IPS-20b (cell line): ENCODE measurements at regions not wholly inside any gene's neighbourhood (a gene's known extent, or its start where the extent isn't known, plus 50 kb on each side); places are given as distances from the start of the nearest gene placed in this dataset.
"Not testable (repeated sequence)": the region's sequence is repeated elsewhere in the genome, so short reads cannot be mapped to it uniquely, and the experiment has no call there.

Experiments
- H3K27ac ChIP-seq: one replicate; pipeline ENCODE4 v1.5.1; 2013; ENCODE audit warnings: low read length
- H3K27me3 ChIP-seq: 2 replicates; pipeline ENCODE4 v1.6.1; 2013; ENCODE audit warnings: mild to moderate bottlenecking, low read length, inconsistent platforms; ENCODE audit not compliant: insufficient read depth
- H3K36me3 ChIP-seq: 2 replicates; pipeline ENCODE4 v1.6.1; 2013; ENCODE audit warnings: low read depth, mild to moderate bottlenecking, inconsistent platforms, low read length, moderate library complexity; ENCODE audit not compliant: insufficient read depth
- H3K4me1 ChIP-seq: 2 replicates; pipeline ENCODE4 v1.6.1; 2013; ENCODE audit warnings: mild to moderate bottlenecking, control low read depth, inconsistent platforms, low read length, moderate library complexity; ENCODE audit not compliant: insufficient read depth
- H3K4me3 ChIP-seq: 2 replicates; pipeline ENCODE4 v1.5.1; 2013; ENCODE audit warnings: mild to moderate bottlenecking, low read length, inconsistent platforms
- H3K9ac ChIP-seq: 2 replicates; pipeline ENCODE4 v1.6.1; 2013; ENCODE audit warnings: low read depth, mild to moderate bottlenecking, inconsistent platforms, low read length, moderate library complexity
- H3K9me3 ChIP-seq: 2 replicates; pipeline ENCODE4 v1.6.1; 2013; ENCODE audit warnings: mild to moderate bottlenecking, low read depth, low read length, inconsistent platforms; ENCODE audit not compliant: insufficient read depth

GRCh38 chr4:79174490-79175252, 151.2 kb downstream of the NAA11 start:
- no peak overlapping the region for H3K27ac ChIP-seq
- no peak overlapping the region for H3K9ac ChIP-seq
- H3K27me3 ChIP-seq = no peaks in the 10 kb centered on the region
- no peaks in the 10 kb centered on the region; the same call in 1 of the 2 replicates for H3K9me3 ChIP-seq
- no peaks in the 10 kb centered on the region for H3K36me3 ChIP-seq
- no peaks in the 10 kb centered on the region for H3K4me1 ChIP-seq
- no peak overlapping the region for H3K4me3 ChIP-seq

GRCh38 chr4:79173186-79173585, 152.7 kb downstream of the NAA11 start:
- Histone ChIP-seq H3K36me3 (no peaks in the 10 kb centered on the region), H3K27me3 (no peaks in the 10 kb centered on the region), H3K4me3 (no peak overlapping the region), H3K4me1 (no peaks in the 10 kb centered on the region), H3K9ac (no peak overlapping the region), H3K27ac (no peak overlapping the region), H3K9me3 (no peaks in the 10 kb centered on the region; the same call in 1 of the 2 replicates)

- Histone ChIP-seq H3K27me3 (no peaks in the 10 kb centered on the region), H3K36me3 (no peaks in the 10 kb centered on the region), H3K27ac (no peak overlapping the region), H3K9me3 (no peaks in the 10 kb centered on the region; the same call in 1 of the 2 replicates), H3K9ac (no peak overlapping the region), H3K4me3 (no peak overlapping the region), H3K4me1 (no peaks in the 10 kb centered on the region)
Measured at GRCh38 chr4:79170077-79170476, 155.8 kb downstream of the NAA11 start.

GRCh38 chr4:79164907-79165610, 160.8 kb downstream of the NAA11 start:
- H3K27me3 ChIP-seq = no peaks in the 10 kb centered on the region
- H3K36me3 ChIP-seq = no peaks in the 10 kb centered on the region
- H3K27ac ChIP-seq = no peak overlapping the region
- no peaks in the 10 kb centered on the region; the same call in 1 of the 2 replicates for H3K4me1 ChIP-seq
- no peak overlapping the region for H3K9ac ChIP-seq
- no peak overlapping the region for H3K4me3 ChIP-seq
- no peaks in the 10 kb centered on the region; the same call in 1 of the 2 replicates for H3K9me3 ChIP-seq

- no peaks in the 10 kb centered on the region for H3K9me3 ChIP-seq
- H3K9ac ChIP-seq = no peak overlapping the region
- no peak overlapping the region for H3K27ac ChIP-seq
- H3K4me3 ChIP-seq = no peak overlapping the region
- no peaks in the 10 kb centered on the region for H3K36me3 ChIP-seq
- no peaks in the 10 kb centered on the region for H3K27me3 ChIP-seq
- H3K4me1 ChIP-seq = no peaks in the 10 kb centered on the region; the same call in 1 of the 2 replicates
Measured at GRCh38 chr4:79163981-79164490, 161.8 kb downstream of the NAA11 start.

GRCh38 chr4:79160962-79161361, 164.9 kb downstream of the NAA11 start:
- Histone ChIP-seq H3K36me3 (no peaks in the 10 kb centered on the region), H3K27ac (no peak overlapping the region), H3K9me3 (no peaks in the 10 kb centered on the region), H3K4me1 (no peaks in the 10 kb centered on the region; the same call in 1 of the 2 replicates), H3K27me3 (no peaks in the 10 kb centered on the region), H3K4me3 (no peak overlapping the region), H3K9ac (no peak overlapping the region)

- H3K36me3 ChIP-seq, H3K9ac ChIP-seq, H3K27ac ChIP-seq, H3K4me1 ChIP-seq, H3K4me3 ChIP-seq, H3K27me3 ChIP-seq, H3K9me3 ChIP-seq: not testable (repeated sequence)
Measured at GRCh38 chr4:79158705-79159104, 167.2 kb downstream of the NAA11 start.

GRCh38 chr4:79155336-79155735, 170.5 kb downstream of the NAA11 start:
- no peak overlapping the region for H3K27ac ChIP-seq

GRCh38 chr4:79150820-79151416, 174.9 kb downstream of the NAA11 start:
- Histone ChIP-seq H3K27me3 (no peaks in the 10 kb centered on the region), H3K4me3 (no peak overlapping the region), H3K9me3 (no peaks in the 10 kb centered on the region), H3K9ac (no peak overlapping the region), H3K36me3 (no peaks in the 10 kb centered on the region), H3K27ac (no peak overlapping the region), H3K4me1 (no peaks in the 10 kb centered on the region)

More at GRCh38 chr4:79155336-79155735, 170.5 kb downstream of the NAA11 start:
- no peaks in the 10 kb centered on the region for H3K9me3 ChIP-seq
- no peaks in the 10 kb centered on the region for H3K4me1 ChIP-seq
- H3K27me3 ChIP-seq = no peaks in the 10 kb centered on the region
- no peaks in the 10 kb centered on the region for H3K36me3 ChIP-seq
- H3K9ac ChIP-seq = no peak overlapping the region
- no peak overlapping the region for H3K4me3 ChIP-seq

- Histone ChIP-seq H3K4me1 (no peaks in the 10 kb centered on the region), H3K9ac (no peak overlapping the region), H3K27ac (no peak overlapping the region), H3K36me3 (no peaks in the 10 kb centered on the region), H3K27me3 (no peaks in the 10 kb centered on the region), H3K4me3 (no peak overlapping the region), H3K9me3 (peaks cover 7% of the 10 kb centered on the region)
Measured at GRCh38 chr4:79148369-79148768, 177.5 kb downstream of the NAA11 start.

- Histone ChIP-seq H3K27me3 (no peaks in the 10 kb centered on the region), H3K36me3 (no peaks in the 10 kb centered on the region), H3K4me1 (no peaks in the 10 kb centered on the region), H3K9ac (no peak overlapping the region), H3K27ac (no peak overlapping the region), H3K9me3 (peaks cover 7% of the 10 kb centered on the region), H3K4me3 (no peak overlapping the region)
Measured at GRCh38 chr4:79147251-79147650, 178.6 kb downstream of the NAA11 start.
